ENCODE measurements at regions not wholly inside any gene's neighbourhood (a gene's known extent, or its start where the extent isn't known, plus 50 kb on each side); places are given as distances from the start of the nearest gene placed in this dataset.
"Not testable (repeated sequence)": the region's sequence is repeated elsewhere in the genome, so short reads cannot be mapped to it uniquely, and the experiment has no call there.

DNA sequence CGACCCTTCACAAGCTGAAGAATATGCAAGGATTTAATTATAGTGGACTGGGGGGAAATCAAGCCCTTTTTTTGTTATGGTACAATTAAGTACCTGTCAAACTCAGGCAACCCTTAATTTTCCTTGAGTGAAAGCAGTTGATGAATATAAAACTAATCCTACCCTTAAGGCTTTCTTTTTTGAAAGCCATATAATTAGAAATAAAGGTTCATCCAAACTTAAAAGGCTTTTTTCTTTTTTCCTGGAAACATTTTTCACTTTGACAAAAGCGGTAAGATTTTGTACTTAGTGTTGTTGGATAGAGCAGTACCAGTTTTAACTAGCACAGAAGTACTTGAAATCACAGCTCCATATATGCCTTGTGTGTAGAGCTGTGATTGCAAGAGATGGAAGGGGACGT lies 91.9 kb upstream of the MANSC4 start:
- ATAC-seq (replicated peaks): no peak
- H3K27me3 Mint-ChIP-seq: no peaks in the 10 kb centered on the region
- no peak overlapping the region for H3K27ac Mint-ChIP-seq
- no peak overlapping the region for H3K4me3 Mint-ChIP-seq
- no peaks in the 10 kb centered on the region for H3K9me3 Mint-ChIP-seq
- no peaks in the 10 kb centered on the region for H3K36me3 Mint-ChIP-seq (ENCODE audit: low read depth)
- peaks cover 4% of the 10 kb centered on the region for H3K4me1 Mint-ChIP-seq

DNA sequence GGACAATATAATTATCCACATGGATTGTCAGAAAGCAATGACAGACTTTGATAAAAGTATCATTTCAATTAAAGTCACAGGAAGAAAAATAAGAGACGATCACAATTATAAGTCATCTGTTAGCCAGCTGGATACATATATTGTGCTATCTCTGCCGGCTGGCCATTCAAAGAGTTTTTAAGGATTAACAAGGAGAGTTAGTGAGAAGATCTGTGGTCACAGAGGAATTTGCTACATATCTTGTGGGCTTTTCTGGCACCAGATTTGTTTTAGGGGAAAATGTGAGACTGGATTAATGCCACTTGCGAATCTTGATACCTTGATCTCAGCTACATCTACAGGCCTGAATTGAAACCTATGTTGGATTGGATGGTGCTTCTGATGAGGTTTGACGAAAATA lies 90.9 kb upstream of the MANSC4 start:
- no peak for ATAC-seq (replicated peaks)
- Mint-ChIP-seq H3K4me3 (no peak overlapping the region), H3K9me3 (no peaks in the 10 kb centered on the region), H3K4me1 (peaks cover 4% of the 10 kb centered on the region), H3K36me3 (ENCODE audit: low read depth) (no peaks in the 10 kb centered on the region), H3K27ac (peak overlapping the region; percentile 1), H3K27me3 (no peaks in the 10 kb centered on the region)

DNA sequence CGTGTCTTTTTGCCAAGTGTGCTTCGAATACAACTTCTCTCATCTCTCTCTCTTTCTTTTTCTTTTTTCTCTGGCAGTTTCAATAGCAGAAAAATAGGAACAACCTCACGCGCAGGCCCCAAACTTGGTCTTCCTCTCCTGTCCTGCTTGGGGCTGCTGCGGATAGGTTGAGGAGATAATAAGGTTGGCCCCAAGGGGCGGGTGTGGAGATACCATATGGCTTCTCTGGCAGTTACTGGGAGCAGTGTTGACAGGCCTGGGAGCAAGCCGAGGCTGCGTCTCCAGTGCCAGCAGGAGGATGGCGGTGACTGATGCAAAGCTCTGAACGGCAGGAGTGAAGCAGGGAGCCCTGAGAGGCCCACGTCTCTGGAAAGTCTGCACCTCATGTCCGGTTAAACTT lies 89.5 kb upstream of the MANSC4 start:
- Mint-ChIP-seq H3K9me3 (no peaks in the 10 kb centered on the region), H3K27me3 (no peaks in the 10 kb centered on the region), H3K36me3 (ENCODE audit: low read depth) (no peaks in the 10 kb centered on the region), H3K4me1 (peaks cover 6% of the 10 kb centered on the region), H3K4me3 (no peak overlapping the region), H3K27ac (no peak overlapping the region)
- ATAC-seq (replicated peaks): no peak

DNA sequence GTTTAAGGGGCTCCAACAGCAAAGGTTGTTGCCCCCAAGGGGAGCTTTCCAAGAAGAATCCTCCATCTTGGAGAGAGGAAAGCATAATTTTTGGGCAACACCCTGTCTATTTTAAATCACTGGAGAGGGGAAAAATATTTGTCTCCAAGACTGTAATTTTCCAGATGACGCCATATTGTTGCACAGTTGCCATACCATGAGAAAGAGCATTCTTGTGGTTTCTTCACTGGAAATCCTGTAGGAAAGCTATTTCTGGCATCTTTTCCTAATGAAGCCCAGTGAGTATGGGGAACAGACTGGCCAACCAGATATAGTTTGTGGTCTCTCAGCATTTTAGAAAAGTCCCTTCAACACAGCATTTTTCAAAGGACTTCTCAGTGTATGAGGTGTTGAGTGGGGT lies 88.1 kb upstream of the MANSC4 start:
- no peaks in the 10 kb centered on the region for H3K9me3 Mint-ChIP-seq
- no peak overlapping the region for H3K27ac Mint-ChIP-seq
- no peak for ATAC-seq (replicated peaks)
- H3K4me1 Mint-ChIP-seq: peaks cover 15% of the 10 kb centered on the region
- H3K4me3 Mint-ChIP-seq: no peak overlapping the region
- no peaks in the 10 kb centered on the region for H3K36me3 Mint-ChIP-seq (ENCODE audit: low read depth)
- H3K27me3 Mint-ChIP-seq: no peaks in the 10 kb centered on the region

DNA sequence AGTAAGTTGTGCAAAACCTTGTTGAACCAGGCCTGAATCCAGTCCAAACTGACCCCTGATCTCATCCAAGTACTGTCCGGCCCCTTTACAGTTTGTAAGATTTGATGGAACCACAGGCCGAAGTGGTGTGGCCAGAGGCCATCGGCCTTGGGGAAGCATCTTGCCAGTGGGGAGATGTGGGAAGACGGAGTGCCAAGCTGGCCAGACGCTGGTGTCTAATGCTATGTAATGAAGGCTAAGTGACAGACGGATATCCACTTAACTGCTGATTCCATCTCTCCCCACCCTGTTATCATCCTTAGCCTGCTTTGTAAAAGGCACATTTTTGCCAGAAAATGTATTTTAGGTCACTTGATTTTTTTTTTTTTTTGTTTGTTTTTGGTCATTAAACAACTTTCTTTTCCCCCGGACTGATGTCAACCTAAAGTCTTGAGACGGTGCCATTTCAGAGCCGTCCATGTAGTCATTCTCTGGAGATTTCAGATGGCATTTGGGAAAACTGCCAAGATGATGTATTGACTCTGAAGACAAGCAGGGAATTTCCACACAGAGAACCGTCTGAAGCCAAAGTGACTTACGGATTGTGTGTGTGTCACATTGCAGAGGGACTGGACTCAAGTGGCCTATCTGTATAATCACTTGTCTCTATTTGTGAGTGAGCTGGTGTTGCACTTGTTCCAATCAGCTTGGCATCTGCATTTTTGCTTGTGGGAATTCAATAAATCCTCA lies 86.5 kb upstream of the MANSC4 start:
- ATAC-seq (replicated peaks): no peak
- Mint-ChIP-seq H3K27ac (peak overlapping the region; percentile 21), H3K36me3 (ENCODE audit: low read depth) (no peaks in the 10 kb centered on the region), H3K4me1 (peaks cover 15% of the 10 kb centered on the region), H3K27me3 (no peaks in the 10 kb centered on the region), H3K9me3 (no peaks in the 10 kb centered on the region), H3K4me3 (no peak overlapping the region)

DNA sequence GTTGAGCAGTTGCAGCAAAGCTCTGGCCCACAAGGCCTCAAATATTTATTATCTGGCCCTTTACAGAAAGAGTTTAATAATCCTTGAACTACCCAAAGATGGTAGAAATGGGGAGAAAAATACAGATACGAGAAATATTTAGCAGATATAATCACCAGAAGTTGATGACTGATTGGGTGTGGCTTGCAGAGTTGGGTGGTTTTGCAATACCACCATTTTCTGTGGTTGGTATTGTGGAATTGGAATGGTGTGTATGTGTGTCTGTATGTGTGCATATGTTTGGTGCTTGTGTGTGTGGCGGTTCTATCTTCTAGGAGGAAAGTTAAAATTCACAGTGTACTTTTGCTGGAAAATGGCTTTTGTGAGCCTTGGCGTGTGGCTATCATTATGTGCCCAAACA lies 85.4 kb upstream of the MANSC4 start:
- ATAC-seq (replicated peaks): no peak
- Mint-ChIP-seq H3K9me3 (no peaks in the 10 kb centered on the region), H3K4me1 (peaks cover 11% of the 10 kb centered on the region), H3K4me3 (no peak overlapping the region), H3K36me3 (ENCODE audit: low read depth) (no peaks in the 10 kb centered on the region), H3K27me3 (no peaks in the 10 kb centered on the region), H3K27ac (peak overlapping the region; percentile 21)

DNA sequence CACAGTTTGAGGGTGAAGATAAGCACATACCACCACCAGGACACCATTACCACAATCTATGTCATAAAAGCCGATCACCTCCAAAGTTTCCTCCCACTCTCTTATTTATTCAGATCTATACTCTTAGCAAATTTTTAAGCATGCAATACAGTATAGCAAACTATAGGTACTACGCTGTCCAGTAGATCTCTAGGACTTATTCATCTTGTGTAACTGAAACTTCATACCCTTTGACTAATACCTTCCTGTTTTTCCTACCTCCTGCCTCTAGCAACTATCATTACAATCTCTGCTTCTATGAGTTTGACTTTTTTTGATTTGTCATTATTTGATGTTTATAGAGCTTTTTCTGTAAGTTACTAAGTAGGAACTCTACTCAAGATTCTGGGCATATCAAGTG lies 84.5 kb upstream of the MANSC4 start:
- peak; percentile 96 for ATAC-seq (replicated peaks)

DNA sequence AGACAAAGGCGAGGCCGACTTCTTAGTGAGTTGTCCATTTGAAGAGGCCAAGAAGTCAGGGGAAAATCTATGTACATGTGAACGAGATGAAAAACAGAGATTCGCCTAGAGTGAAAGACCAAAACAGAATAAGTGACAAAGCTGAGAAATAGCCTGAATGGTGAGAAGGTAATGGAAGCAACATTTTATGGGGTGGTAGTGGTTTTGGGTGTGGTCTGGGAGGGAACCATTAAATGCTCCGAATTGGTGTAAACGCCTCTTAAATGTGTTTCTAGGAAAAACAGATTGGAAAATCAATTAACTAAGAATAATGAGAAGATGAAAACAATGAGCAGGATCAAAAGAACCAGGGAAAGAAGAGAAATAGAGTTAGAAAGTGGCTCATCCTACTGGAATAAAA lies 83.8 kb upstream of the MANSC4 start:
- ATAC-seq (replicated peaks): no peak
- Mint-ChIP-seq H3K27ac (peak overlapping the region; percentile 26), H3K4me1 (peaks cover 11% of the 10 kb centered on the region), H3K4me3 (no peak overlapping the region), H3K27me3 (peaks cover 4% of the 10 kb centered on the region), H3K36me3 (ENCODE audit: low read depth) (no peaks in the 10 kb centered on the region), H3K9me3 (no peaks in the 10 kb centered on the region)

More for the DNA sequence above, 84.5 kb upstream of the MANSC4 start:
- Mint-ChIP-seq H3K36me3 (ENCODE audit: low read depth) (no peaks in the 10 kb centered on the region), H3K9me3 (no peaks in the 10 kb centered on the region), H3K4me1 (peaks cover 11% of the 10 kb centered on the region), H3K4me3 (no peak overlapping the region), H3K27me3 (no peaks in the 10 kb centered on the region), H3K27ac (peak overlapping the region; percentile 26)

DNA sequence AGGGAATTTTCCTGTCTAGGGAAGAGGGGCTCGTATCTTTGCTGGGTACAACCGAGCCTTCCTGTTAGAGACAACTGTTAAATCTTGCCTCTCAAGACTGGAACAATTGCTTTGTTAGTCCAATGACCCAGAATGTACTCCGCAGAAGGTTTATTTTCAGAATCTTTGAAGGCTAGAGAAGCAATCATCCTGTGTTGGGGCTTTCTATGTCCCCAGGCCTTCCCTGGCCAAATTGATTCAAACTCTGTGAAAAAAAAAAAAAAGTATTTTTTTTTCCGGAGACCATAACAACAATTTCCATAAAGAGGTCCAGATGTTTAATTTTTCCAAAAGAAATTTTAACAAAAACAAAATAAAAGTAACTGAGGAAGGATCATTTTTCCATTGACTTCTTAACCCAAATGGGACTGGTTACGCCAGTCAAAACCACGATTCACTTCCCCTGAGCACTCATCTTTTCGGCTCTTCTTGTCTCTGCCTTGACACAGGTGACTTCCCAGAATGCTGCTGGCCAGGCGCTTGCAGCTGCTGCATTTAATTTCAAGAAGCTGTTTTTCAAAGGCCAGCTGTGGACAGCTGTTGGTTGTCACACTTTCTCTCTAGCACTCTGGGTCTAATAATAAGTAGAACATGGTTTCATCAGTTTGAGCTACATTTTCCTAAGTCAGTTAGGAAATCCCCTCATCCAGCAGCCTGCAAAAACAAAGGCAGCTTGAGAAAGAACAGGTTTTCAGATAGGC lies 81.6 kb upstream of the MANSC4 start:
- peaks cover 8% of the 10 kb centered on the region for H3K27me3 Mint-ChIP-seq
- H3K4me1 Mint-ChIP-seq: peaks cover 11% of the 10 kb centered on the region
- H3K27ac Mint-ChIP-seq: no peak overlapping the region
- H3K9me3 Mint-ChIP-seq: no peaks in the 10 kb centered on the region
- no peak overlapping the region for H3K4me3 Mint-ChIP-seq
- no peaks in the 10 kb centered on the region for H3K36me3 Mint-ChIP-seq (ENCODE audit: low read depth)
- peak; percentile 14 for ATAC-seq (replicated peaks)

DNA sequence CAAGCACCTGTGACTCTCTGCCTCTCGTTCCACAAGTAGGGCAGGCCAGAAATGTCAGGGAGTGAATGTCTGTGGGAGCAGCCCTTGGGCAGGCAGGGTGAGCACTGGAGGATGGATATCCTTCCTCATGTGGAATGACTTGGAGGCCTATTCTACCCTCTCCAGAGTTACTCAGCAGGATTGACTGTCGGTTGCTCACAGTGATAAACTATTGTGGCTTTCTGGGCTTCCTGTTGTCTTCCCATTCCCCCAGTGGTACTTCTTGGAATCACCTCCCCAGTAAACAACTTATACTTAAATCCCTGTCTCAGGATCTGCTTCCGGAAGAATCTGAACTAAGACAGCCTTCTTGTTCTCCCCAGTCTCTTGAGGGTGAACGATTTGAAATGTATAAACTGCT lies 79.6 kb upstream of the MANSC4 start:
- Mint-ChIP-seq H3K9me3 (no peaks in the 10 kb centered on the region), H3K4me1 (peaks cover 10% of the 10 kb centered on the region), H3K27ac (no peak overlapping the region), H3K36me3 (ENCODE audit: low read depth) (no peaks in the 10 kb centered on the region), H3K4me3 (no peak overlapping the region), H3K27me3 (peaks cover 8% of the 10 kb centered on the region)
- no peak for ATAC-seq (replicated peaks)

DNA sequence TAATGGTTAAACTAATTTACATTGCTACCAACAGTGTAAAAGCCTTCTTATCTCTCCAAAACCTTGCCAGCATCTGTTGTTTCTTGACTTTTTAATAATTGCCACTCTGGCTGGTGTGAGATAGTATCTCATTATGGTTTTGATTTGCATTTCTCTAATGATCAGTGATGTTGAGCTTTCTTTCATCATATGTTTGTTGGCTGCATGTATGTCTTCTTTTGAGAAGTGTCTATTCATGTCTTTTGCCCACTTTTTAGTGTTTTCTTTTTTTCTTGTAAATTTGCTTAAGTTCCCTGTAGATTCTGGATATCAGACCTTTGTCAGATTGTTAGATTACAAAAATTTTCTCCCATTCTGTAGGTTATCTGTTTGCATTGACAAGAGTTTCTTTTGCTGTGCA lies 77.0 kb upstream of the MANSC4 start:
- not testable (repeated sequence) for ATAC-seq (replicated peaks); H3K27ac Mint-ChIP-seq; H3K4me1 Mint-ChIP-seq; H3K36me3 Mint-ChIP-seq (ENCODE audit: low read depth); H3K4me3 Mint-ChIP-seq; H3K9me3 Mint-ChIP-seq
- H3K27me3 Mint-ChIP-seq: peaks cover 14% of the 10 kb centered on the region

DNA sequence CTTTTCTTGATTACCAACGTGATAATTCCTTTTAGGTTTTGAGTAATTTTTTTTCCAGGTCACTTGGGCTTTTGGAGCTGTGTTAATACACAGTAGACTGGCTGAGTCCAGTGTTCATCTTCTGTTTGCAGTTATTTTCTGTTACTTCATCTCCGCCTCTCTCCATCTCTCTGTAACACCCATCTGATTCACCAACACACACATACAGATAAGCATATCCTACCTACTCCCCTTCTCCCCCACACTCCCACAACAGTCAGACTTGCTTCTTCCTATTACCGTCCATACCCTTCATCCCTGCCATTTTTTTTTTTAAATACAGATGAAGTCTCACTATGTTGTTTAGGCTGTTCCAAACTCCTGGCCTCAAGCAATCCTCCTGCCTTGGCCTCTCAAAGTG lies 72.7 kb upstream of the MANSC4 start:
- Mint-ChIP-seq H3K9me3 (no peaks in the 10 kb centered on the region), H3K4me1 (no peaks in the 10 kb centered on the region), H3K27ac (no peak overlapping the region), H3K27me3 (peaks cover 12% of the 10 kb centered on the region), H3K4me3 (no peak overlapping the region), H3K36me3 (ENCODE audit: low read depth) (no peaks in the 10 kb centered on the region)
- ATAC-seq (replicated peaks): no peak

Measured in activated T-helper 17 cell treated with anti-CD3 and anti-CD28 coated beads, Interleukin-2, amount 50 U/mL, for 72 hours (primary cell).